ENCODE measurements at regions not wholly inside any gene's neighbourhood (a gene's known extent, or its start where the extent isn't known, plus 50 kb on each side); places are given as distances from the start of the nearest gene placed in this dataset.

GRCh38 chrX:10935501-10935900, 175.6 kb upstream of the HCCS start:
- no peak for TF ChIP-seq CTCF (IDR thresholded peaks at IDR 0.05)
- TF ChIP-seq POLR2A (IDR thresholded peaks at IDR 0.05): no peak
